ENCODE measurements at regions not wholly inside any gene's neighbourhood (a gene's known extent, or its start where the extent isn't known, plus 50 kb on each side); places are given as distances from the start of the nearest gene placed in this dataset.

DNA sequence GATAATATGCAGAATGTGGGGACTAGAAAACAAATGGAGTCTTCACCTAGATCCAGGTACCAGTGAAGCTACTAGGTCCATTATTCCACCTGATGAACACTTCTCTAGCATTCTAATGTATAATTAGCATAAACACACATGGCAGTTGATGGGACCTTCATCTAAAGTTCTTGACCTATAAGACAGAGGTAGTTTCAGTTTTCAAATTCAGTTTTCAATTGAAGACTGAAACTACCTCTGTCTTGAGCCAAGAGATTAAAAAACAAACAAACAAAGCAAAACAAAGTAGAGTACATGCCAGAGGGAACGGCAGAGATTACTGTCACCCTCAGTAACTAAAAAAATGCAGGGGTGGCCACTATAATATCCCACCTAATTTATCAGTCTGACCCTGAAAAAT lies 199.9 kb upstream of the NEIL3 start:
- no peak for ATAC-seq

DNA sequence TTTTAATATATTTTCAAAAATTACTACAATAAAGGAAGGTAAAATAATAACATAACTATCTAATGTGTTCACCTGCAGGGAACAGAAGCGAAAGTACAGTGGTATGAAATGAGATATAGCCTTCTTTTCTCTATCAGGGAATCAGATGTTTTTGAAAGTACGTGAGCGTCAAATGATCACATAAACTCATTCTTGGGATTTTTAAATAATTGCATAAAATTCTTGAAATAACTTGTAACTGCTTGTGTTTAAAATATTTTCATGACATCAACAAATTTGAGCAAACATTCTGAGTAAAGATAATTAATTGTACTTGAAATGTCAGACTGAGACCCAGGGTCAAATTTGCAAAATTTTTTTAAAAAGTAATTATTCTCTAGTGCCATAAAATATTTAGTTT lies 193.5 kb upstream of the NEIL3 start:
- no peak for ATAC-seq

DNA sequence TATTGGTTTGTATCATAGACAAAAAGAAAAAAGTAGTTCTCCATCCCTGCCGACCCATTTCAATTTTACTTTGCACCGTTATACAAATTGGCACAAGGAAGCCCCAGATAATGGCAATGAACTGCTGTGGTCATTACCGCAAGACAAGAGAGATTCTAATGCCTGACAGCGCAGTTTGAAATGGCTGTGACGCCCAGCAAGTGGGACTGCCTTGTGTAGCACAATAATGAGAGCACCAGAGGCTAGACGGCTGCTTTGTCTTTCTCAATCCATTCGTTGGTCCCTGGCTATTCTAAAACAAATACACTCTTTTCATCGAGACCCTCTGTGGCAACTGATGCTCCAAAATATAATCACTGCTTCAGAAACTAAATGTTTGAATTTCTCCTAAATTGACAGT lies 192.4 kb upstream of the NEIL3 start:
- ATAC-seq = no peak

DNA sequence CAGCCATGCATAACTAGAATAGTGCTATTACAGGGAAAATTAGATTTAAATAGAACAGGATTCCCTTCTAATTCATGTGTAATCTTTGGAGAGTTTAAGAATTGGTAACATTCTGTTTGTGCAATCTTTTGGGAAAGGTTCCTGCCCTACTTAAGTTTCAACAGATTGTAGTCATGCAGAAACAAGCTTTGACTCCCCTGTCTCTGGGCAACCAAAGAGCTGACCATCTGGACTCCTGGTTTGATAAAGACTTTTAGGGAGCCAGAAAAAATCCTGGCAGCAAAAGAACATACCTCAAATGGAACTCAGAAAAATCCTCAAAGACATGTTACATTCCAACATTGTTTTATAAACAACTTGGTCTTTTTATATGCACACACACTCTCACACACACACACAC lies 191.1 kb upstream of the NEIL3 start:
- ATAC-seq = no peak

DNA sequence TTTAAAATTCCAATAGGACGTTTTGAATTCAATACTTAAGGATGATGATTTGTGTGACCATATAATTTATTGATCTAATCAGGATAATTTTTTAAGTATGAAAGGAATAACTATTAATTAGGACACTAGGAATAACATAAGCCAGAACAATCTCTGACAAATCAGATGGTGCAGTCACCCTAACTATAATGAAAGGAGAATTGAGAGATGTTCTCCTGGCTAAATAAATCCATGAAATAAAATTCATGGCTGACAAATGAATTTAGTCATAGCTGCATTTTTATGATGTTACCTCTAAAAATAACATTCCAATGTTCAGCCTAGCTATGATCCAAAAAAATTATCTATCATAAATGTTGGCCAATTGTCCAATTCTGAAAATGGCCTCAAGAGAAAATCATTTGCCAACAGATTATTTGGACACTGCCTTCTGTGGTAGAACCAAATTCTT lies 190.6 kb upstream of the NEIL3 start:
- no peak for ATAC-seq

DNA sequence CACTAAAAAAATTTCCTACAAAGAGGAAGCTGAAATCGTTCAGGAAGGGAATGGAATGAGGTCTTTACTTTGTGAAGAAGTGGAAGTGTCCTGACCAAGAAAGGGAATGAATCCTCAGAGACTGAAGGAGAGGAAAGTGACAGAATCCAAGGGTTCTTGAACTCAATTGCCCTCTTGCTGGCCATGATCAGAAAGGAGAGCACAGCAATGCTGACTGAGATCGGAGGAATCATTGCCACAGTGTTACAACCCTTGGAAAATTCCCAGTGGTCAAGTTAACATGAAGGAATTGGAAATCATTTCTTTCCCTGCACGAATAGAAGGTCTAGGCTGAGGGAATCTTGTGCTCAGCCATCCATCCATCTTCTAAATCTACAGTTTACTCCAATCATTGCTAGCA lies 190.0 kb upstream of the NEIL3 start:
- no peak for ATAC-seq

DNA sequence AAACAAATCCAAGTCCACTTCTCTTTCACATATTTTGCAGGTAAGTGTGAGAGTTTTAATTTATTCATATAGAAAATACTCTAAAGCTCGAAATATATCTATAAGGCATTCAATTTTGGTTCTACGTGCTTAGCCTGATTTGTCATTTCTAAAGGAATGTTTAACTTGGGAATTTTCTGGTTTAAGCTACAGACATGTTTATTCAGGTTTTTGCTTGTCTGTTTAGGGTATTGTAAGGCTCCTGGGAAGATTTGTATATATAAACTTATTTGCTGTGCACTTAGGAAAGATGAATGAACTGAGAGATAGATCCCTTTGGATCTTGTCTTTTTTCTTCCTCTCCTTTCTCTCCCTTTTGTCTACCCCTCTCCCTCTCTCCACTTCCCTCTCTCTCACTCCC lies 185.9 kb upstream of the NEIL3 start:
- no peak for ATAC-seq

DNA sequence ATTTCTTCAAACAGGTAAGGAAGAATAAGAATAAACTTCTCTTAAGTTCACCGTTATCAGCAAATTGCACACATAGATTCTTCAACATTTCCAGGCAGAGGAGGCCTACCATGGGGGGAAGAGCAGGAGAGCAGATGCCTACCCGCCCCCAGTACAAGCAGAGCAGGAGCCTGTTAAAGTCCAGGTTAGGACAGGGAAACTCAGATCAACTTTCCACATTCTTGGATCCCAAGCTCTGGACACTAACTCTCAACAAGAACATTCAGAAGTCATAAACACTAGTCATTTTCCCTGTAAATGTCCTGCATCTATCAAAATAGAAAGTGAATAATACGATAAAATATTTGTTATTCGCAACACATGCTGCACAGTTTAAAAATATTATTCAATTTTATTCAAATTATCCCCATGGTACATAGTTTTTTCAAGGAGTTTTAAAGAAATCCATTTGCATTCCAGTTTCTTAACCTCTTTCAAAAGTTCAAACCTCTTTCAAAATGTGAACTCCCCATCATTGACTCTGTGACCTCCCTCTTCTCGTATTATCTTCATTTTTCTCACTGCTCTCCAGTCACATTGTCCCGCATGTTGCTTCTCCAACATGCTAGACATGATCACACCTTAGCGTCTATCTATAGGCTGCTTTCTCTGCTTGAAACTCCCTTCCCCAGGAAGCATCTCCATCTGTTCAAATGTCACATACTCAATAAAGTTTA lies 185.2 kb upstream of the NEIL3 start:
- no peak for ATAC-seq

DNA sequence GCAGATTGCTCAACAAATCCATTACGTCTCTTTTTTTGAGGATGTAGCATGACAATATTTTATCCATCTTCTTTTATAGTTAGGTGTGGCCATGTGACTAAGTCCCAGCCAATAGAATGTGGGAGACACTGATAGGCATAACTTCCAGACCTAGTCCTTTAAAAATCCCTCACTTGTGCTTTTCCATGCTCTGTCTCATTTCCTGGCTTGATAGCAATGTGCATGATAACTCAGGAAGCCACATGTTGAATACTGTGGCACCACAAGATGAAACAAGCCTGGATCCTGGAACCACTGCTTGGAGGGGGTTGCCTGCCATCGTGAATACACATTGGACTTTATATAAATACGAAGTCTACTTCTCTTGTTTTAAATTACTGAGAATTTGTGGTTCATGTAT lies 184.0 kb upstream of the NEIL3 start:
- ATAC-seq = no peak

DNA sequence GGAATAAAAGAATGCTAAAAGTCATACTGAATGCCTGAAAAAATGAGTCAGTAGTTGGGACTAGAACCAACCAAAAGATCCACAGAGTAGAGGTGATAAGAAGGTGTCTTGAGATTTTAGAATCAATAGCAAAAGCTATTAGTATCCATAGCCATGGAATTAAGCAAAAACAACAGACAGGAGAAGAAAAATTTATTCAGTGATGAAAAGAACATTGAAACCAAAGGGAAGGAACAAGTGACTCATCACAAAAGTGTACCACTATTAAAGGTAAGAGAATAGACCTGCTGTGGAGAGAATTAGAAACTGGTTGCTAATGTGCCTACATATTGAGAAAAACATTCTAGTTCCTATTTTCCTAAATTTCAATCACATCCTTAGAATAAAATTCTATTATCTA lies 182.0 kb upstream of the NEIL3 start:
- no peak for ATAC-seq

DNA sequence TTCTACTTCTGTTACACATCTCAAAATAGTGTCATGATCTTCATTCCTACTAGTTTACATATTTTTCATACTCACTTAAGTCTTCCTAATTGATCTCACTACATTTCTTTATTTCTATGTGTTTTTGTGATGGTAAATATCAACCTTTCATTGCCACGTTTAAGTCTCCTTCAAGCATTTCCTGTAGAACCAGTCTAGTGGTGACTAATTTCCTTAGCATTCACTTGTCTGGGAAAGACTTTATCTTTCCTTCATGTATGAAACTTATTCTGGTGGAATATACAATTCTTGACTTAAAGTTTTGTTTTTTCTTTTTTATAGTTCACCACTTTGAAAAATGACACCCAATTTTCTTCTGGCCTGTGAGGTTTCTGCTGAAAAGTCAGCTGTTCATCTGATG lies 181.4 kb upstream of the NEIL3 start:
- peak; percentile 57 for ATAC-seq

DNA sequence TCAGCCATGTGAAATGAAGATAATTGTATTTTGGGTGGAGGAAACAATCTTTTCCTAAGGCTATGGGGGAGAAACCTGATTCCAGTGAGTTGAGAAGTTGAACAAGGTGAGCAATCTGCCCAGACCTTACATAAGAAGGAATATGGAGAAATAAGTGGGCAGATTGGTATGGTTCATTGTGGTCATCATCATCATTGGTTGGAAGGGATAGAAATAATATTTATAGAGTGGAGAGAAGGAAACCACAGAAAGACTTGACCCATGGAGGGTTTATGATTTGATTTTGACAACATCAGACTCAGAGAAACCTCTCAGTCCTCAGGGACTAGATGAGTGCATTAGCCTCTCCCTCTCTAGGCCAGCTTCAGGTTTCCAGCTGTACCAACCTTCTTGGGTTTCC lies 177.9 kb upstream of the NEIL3 start:
- ATAC-seq = no peak

DNA sequence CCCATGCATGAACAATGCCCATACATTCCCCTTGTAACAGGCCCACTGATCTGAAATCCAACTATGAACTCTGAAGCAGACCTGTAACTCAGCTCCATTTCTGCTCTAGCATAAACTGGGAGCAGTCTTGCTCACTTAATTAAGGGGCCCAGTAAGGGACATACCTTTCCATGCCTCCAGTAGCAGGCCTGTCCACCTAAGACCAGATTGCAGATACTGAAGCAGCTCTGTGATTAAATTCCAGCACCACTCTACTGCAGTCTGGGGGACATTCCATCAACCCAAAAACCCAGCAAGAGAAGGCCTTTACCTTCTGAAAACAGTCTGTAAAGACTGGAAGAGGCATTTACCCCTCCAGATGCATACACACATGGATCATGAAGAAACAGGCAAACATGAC lies 162.0 kb upstream of the NEIL3 start:
- no peak for ATAC-seq

DNA sequence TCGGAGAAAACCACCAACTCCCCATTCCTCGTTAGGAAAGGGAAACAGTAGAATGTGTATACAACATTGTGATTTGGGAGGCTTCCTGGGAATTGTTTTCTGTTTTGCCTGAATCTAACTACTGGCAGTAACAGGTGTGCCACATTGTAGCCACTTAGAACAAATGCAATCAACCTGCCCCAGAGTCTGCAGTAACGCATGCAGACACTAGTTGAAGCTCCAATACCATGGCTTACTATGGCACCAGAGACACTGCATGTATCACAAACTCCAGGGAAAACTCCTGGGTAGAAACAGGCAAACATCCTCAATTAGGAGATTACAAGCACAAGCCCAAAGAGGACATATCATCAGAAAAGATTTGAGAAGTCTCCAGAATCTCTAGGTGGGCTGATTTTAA lies 154.2 kb upstream of the NEIL3 start:
- ATAC-seq = no peak

DNA sequence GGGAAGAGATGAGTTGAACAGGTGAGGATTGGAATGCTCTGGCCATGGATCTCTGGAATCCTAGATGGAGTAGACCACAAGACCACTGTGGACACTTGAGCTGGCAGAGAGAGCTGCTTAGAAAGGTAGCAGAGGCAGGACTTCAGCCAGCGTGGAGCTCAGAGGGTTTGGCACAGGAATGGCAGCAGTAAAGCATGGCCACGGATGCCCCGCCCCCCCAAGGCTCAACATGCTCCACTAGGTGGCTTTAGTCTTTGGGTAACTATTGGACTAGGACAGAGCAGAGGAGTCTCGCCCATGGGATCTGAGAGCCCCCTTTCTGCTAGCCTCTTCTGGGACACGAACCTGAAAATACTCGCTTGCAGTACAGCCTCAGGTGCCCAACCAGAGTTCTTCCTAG lies 150.1 kb upstream of the NEIL3 start:
- ATAC-seq = no peak

DNA sequence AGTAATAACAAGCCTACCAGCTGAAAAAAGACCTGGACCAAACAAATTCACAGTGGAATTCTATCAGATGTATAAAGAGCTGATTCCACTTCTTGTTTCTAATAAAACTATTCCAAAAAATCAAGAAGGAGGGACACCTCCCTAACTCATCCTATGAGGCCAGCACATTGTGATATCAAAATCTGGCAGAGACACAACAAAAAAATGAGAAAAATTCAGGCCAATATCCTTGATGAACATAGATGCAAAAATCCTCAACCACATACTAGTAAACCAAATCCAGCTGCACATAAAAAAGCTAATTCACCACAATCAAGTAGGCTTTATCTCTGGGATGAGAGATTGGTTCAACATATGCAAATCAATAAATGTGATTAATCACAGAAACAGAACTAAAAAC lies 147.9 kb upstream of the NEIL3 start:
- ATAC-seq = no peak

DNA sequence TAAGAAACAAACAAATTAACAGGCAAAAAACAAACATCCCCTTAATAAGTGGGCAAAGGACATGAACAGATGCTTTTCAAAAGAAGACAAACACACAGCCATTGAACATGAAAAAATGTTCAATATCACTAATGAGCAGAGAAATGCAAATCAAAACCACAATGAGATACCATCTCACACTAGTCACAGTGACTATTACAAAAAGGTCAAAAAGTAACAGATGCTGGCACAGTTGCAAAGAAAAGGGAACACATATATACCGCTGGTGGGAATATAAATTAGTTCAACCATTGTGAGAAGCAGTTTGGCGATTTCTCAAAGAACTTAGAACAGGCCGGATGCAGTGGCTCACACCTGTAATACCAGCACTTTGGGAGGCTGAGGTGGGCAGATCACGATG lies 146.1 kb upstream of the NEIL3 start:
- ATAC-seq = no peak

DNA sequence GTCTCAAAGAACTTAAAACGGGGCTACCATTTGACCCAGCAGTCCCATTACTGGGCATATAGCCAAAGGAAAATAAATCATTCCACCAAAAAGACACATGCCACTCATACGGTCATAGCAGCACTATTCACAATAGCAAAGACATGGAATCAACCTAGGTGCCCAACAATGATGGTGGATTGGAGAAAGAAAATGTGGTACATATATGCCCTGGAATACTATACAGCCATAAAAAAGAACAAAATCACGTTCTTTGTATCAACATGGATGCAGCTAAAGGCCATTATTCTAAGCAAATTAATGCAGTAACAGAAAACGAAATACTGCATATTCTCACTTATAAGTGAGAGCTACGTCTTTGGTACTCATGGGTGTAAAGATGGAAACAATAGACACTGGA lies 138.1 kb upstream of the NEIL3 start:
- no peak for ATAC-seq

DNA sequence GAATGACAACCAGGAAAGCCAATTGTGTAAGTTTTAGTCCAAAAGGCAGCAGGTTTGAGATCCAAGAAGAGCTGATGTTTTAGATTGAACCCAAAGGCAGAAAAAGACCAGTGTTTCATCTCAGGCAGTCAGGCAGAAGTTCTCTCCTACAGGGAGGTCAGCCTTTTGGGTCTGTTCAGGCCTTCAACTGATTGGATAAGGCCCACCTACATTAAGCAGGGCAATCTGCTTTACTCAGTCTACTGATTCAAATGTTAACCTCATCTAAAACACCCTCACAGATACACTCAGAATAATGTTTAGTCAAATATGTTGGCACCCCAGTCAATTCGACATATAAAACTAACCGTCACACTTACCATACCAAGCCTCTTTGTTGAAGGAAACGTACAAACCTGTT lies 134.2 kb upstream of the NEIL3 start:
- ATAC-seq = no peak

DNA sequence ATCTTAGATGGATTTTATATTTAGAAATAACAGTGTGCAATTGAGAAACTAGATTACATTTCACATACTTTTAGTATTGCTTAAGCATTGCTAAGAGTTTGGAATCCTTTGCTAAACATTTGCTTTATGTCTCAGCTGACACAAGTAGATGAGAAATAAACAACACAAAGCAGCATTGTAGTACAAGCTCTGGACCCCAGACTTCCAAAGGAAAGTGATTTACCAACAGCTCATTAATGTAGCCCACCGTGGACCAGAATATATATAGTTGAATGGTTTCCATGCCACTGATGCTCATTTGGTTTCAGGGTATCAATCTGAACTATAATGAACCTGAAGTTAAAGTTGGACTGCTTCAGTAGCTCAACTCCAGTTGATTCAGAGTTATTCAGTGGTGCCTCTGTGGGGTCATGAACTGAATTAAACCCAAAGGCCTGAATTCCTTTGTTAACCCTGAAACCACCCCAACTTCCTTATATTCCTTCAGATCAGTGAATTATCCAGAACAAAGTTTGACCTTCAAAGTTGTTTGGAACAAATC lies 132.1 kb upstream of the NEIL3 start:
- no peak for ATAC-seq

DNA sequence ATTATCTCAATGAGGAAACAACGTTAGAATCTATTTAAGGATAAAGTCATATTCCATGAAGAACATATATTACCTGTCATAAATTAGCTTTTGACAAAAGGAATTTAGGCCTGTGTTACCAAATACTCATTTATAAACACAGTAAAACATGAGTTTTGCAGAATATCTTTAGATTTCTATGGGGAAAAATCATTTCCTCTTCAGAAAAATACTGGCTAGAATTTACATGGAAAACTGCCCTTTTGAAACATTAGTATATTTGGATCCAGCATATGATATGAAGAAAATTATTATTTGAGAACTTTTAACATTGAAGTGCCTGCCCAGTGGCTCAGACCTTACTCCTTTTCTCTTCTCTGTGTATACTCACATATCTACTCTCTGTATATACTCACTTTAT lies 131.4 kb upstream of the NEIL3 start:
- no peak for ATAC-seq

DNA sequence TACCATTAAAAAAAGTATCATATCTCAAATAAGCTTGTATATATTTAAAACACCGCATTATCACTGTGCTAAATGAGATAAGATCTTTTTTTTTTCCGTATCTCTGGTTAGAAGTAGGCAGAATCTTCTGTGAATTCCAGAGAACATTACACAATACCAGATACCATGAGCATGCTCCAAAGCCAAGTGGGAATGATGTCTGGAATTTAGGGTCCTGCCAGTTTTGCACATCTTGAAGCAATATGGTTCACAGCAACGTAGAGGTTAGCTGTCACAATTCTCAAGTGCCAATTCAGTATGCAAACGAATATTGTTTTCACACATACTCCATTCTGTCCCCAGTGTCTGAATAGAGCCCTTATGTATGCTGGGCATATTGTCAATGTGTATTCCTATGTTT lies 127.5 kb upstream of the NEIL3 start:
- ATAC-seq = no peak

DNA sequence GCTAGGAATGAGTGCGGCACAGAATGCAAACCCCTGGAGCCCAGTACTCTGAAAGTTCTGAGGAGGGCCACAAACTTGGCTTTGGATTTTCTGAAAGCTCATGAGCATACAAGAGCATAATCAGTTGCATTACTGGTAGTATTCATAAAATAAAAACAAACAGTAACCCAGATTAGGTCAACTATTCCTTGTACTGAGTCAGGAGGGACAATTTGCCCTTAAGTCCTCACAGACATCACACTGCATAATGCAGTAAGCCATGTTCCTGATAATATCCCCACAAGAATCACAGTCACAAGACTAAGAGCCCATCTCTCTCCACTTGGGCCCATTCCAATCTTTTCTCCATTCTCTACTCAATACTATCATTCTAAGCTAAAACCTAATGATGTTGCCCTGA lies 126.9 kb upstream of the NEIL3 start:
- no peak for ATAC-seq

DNA sequence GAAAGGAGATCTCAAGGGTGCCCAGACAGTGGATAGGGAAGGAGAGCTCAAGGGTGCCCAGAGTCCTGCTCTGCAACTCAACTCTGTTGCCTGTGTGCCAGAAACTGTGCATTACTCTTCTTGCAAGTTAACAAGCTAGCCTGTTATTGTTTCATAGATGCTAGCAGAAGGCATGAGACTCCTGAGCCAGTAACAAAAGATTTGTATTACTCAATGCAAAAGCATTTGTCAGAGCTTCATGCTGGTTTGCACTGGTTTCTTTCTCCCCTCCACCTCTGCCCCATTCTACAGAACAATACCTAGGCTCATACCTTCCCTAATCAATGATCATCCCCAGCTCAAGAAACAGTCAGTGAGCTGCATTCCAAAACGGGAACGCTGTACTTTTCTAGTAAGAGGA lies 124.5 kb upstream of the NEIL3 start:
- no peak for ATAC-seq

DNA sequence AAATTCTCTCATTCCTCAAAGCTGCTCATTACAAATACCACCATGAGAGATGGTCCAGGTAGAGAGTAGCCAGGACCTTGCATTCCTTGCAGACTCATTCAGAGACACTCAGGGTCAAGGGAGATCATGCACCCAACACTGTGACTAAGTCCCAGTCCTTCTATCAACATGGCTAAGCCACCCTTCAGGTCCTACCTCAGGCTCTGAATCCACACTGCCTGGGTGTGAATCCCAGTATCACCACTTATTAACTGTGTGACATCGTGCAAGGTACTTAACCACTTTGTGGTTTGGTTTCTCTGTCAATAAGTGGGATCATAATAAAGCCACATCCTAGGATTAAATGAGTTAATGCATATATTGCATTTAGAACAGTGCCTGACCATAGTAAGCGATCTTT lies 124.1 kb upstream of the NEIL3 start:
- no peak for ATAC-seq

Measured in esophagus mucosa (tissue), 1 donor.